Activated T-helper 9 cell treated with anti-CD3 and anti-CD28 coated beads, Interleukin-2, amount 50 U/mL, for 16 hours (primary cell): ENCODE measurements at regions not wholly inside any gene's neighbourhood (a gene's known extent, or its start where the extent isn't known, plus 50 kb on each side); places are given as distances from the start of the nearest gene placed in this dataset.
"Not testable (repeated sequence)": the region's sequence is repeated elsewhere in the genome, so short reads cannot be mapped to it uniquely, and the experiment has no call there.

Experiments used
- DNase-seq: peaks from one replicate; pipeline ENCODE4 v3.0.0-alpha.2; 2020; ENCODE audit warnings: low read depth

DNA sequence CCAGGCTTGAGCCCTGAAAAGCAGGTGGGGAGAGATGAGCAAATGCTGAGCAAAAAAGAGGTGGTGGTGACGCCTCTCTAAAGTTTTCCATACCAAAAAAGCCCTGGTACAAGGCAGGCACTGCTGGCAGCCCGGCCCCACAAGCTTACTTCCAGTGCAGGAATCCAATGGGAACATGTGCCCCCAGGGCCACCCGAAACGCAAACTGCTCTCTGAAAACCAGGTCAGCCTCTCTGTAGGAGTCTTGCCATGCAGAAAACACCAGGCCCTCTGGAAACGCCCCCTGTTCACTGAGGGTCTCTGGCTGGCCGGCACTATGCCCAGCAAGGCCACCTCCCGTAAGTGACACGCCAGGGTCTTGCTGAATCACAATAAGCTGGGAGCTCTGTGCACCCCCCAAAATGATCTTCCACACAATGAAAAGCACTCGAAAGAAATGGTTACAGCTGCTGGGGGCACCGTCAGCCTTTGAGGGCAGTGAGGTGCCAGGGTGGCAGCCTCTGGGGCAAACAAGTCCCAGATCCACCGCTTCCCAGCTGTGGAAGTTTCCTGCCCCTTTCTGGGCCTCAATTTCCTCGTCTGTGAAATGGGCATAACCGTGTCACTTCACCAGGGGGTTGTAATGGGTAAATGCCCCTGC lies 170.5 kb downstream of the TOMM20 start:
- DNase-seq = no peak

DNA sequence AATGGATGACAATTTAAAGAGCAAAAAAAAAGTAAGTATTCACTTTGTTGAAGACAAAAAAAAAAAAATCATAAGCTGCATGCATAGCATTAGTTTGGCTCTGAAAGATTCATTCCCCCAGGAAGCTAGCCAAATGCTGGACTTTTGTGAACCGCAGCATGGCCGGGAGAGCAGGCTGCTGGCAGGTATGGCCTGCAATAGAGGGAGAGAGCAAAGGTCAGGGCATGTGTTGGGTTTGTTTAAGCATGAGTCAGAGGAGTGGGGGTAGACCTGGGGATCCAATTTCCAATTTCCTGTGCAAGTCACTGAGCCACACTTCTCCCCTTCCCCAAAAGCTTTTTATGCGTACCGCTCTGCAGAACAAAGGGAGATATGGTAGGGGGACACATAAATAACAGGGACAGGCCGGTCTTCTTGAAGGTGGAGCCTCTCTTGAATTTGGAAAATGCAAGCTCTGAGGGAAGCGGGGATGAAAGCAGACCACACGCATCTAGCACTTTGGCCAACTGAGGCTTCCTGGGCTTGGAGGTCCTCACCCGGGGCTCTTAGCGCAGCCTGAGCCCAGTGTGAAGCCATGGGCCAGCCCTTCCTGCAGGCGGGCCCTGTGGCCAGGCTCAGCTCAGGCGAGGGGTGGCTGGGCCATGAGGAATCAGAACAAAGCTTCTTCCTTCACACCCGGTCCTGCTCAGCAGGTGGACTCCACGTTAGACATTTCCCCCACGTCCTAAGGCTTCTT lies 171.1 kb downstream of the TOMM20 start:
- no peak for DNase-seq

DNA sequence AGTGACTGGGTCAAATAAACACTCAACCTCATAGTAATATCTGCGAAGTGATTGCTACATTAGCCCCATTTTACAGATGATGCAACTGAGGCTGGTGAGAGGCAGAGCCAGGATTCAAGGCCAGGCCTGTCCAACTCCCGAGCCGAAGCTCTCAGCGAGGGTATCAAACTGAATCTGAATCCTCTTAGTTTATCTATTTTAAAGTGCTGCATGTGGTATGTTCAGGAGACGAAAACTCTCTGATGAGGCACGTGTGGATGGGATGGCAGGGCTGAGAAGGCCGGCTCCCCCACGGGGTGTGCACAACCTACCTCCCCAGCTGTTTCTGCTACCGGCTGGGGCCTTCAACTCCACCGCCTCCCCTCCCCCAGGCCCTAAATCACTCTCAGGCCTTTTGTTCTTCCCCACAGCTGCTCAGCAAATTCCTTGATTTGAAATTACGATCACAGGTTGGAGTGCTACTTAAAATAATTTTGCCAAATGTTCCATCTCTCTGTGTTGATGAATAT lies 171.8 kb downstream of the TOMM20 start:
- DNase-seq = no peak

DNA sequence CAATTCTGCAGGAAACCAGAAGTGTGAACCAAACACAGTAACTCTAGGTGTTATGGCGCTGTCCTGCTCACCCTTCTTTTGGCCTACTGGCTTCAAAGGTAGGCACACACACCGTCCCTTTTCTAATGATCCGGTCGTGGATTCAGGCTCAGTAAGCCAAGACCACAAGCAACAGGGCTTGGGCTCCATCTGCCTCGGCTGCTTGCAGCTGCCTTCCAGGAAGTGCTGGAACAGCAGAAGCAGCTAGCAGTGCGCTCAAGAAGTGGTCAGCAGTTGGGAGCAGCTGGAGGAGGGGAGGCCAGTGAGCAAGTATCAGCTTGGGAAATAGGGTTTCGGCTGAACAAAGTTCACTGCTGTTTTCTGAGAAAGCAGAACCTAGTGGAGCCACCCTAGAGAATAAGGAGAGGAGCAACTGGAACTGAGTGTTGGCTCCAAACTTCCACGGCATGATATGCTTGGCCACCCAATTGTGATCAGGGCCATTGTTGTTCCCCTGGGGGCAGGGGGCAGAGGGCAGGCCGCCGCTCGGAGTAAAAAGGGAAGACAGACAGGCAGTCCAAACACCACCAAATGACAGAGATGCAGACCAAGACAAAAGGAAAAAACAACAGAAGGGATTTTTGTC lies 173.4 kb downstream of the TOMM20 start:
- no peak for DNase-seq

DNA sequence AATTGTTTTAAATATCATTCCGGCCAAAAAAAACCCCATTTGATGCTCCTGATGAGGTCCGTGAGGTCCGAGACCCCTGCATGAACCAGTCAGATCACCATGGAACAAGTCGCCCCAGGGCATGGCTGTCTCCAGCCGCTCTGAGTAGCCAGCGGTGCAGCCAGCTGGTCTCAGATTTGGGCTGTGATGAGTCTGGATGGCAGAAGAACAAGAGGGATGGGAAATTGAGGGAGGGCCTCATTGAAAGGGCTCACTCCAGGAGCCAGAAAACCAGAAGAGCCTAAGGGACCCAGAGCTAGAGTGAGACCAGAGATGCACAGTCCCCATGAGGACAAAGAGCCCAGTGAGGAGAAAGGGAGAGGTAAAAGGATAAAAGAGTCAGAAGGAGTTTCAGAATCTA lies 174.0 kb downstream of the TOMM20 start:
- no peak for DNase-seq

DNA sequence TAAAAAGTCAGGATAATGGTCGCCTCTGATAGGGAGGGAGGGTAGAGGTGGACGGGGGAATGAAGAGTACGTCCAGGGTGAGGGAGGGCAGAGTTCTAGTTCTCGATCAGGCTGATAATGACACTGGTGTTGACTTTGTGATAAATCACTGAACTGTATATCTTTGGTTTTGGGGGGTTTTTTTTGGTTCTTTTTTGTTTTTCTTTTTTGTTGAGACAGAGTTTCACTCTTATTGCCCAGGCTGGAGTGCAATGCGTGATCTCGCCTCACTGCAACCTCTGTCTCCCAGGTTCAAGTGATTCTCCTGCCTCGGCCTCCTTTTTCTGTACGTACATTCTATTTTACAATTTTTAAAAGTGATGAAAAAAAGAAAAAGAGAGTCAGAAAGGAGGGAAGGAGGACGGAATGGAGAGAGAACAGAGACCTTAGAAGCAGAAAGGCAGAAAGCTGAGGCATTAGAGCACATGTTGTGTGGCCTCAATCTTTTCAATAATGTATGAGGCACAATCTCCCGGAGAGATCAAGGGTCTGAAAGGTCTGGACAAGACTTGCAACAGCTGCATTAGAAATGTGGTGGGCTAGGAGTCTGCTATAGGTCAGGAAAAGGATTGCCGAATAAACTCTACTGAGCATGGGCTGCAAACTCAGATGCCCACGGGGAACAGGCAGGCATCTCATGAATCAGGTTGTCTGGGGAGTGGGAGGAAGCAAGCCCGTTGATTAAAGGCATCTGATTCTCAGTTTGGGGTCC lies 174.8 kb downstream of the TOMM20 start:
- DNase-seq = no peak

DNA sequence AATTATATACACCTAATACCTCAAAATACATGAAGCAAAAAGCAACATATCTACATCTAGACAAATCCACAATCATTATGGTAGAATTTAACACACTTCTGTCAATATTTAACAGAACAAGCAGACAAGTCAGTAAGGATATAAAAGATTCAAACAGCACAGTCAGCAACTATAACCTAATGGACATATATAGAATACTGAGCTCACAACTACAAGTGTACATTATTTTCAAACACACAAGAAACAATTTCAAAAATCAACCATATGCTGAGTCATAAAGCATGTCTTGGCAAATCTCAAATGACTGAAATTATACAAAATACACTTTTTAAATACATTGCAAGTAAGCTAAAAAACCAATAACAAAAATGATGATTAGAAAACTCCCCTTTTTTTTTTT lies 178.0 kb downstream of the TOMM20 start:
- no peak for DNase-seq

DNA sequence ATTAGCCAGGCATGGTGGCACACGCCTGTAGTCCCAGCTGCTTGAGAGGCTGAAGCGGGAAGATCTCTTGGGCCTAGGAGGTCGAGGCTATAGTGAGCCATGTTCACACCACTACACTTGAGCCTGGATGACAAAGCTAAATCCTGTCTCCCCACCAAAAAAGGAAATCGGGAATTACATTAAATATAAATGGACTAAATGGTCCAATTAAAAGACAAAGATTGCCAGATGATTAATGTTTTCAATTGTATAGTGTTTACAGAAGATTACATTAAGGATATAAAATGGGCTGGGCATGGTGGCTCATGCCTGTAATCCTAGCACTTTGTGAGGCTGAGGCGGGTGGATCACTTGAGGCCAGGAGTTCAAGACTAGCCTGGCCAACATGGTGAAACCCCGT lies 179.1 kb downstream of the TOMM20 start:
- DNase-seq = not testable (repeated sequence)

DNA sequence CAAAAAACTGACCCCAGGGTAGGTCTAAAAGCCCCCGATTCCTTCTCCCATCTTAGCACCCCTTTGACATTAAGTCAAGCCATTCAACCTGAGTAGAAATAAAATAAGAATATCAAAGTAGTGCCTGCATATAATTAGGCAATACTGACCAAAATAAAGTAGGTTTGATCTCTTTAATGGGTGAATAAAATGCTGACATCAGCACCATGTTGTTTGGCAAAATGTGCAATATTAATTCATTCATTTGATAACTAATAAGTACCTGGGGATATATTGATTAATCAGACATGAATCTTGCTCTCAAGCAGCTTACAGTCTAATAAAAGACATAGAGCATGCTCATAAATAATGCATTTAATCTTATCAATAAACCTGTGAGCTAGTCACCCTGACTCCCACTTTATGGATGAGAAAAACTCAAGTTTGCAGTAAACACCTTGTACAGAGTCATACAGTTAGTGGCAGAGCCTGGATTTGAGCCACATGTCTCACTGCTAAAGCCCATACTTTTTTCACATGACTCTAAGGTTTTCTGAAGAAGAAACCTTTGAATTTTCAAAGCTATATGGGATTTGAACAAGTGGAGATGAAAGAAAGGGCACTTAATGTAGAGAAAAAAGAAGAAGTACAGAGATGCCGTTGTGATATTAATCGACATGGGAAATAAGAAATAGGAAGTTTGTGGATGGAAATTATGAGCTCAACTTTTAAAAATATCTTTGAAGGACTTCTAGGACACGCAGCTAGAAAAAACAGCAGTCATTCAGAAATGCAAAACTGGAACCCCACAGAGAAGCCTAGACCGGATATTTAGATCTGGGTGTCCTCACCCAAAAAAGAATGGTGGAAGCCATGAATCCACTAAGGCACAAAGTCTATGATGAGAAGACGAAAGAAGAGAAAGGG lies 183.9 kb downstream of the TOMM20 start:
- DNase-seq = no peak

DNA sequence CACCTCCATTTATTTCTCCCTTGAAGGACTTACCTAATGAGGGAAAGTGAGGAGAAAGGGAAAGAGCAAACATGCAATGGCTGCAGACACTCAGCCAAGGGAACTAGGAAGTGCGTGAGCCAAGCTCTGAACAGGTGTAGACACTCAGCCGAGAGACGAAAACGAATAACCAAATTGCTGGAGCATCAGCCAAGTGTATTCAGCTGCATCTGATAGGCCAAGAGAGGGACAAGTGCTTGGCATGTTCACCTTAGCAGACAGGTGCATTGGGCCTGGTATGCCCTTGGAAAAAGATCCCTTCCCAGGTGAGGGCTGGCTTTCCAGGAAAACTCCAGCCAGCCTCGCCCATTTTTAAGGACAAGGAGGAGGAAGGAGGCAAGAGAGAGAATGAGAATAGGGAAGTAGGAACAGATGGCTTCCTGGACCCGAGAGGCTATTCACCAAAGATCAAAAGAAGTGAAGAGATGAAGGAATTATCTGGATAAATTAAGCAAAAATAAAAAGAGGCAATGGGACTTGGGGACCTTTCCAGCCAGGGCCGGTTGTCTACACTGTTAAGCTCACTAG lies 184.7 kb downstream of the TOMM20 start:
- DNase-seq = no peak

DNA sequence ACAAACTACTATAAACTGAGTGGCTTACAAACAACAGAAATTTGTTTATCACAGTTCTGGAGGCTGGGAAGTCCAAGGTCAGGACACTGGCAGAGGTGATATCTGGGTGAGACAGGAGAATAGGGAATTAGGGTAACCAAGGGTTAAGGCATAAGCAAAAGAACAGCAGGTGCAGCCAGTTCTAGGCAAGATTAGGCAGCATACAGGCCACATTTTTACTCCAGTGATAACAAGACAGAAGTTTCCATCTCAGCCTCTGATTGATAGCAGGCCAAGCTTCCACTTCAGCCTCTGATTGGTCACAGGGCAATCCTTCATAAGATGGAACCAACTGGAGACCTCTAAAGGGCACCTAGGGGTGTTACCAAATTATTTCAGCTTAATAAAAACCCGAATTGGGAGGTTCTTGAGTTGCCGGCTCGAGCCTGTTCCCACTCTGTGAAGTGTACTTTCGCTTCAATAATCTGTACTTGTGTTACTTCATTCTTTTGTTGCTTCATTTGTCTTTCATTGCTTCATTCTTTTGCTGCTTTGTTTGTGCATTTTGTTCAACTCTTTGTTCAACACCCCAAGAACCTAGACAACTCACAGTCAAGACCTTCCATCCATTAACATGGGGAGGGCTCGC lies 185.6 kb downstream of the TOMM20 start:
- DNase-seq = no peak

DNA sequence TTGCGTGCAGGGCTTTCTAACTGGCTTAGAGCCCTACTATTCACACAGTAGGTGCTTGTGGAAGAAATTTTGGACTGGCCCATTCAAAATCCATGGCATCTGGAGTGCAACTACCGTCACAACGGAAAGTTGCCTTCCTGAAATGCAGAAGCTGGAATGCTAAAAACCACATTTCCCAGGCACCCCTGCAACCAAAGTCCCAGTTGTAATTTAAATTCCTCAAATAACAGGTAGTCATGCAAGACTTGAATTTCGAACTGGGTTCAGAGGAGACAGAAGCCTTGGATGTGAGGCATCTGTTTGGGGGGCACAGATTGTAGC lies 186.7 kb downstream of the TOMM20 start:
- DNase-seq = no peak

DNA sequence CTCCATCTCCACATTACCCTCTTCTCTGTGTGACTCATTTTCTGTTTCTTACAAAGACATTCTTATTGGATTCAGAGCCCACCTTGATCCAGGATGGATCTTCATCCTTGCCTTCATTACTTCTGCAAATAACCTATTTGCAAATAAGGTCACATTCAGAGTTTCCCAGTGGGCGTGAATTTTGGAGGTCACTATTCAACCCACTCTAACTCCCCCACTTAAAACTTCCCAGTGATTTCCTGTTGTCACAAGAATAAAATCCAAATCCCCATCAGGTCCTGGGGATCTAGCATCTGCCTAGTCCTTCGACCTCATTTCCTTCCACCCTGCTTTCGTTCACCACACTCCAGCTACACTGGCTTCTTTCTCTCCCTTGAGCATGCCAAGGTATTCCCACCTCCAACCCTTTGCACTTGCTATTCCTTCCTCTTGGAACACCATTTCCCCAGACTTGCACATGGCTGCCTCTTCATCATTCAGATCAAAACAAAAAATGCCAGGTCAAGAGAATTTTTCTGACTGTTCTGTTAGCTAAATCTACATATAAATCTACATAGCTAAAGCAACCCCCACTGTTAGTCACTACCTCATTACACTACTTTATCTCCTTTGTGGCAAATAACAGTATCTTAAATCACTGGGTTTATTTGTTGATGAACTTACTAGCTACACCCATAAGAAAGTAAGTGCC lies 187.2 kb downstream of the TOMM20 start:
- no peak for DNase-seq

DNA sequence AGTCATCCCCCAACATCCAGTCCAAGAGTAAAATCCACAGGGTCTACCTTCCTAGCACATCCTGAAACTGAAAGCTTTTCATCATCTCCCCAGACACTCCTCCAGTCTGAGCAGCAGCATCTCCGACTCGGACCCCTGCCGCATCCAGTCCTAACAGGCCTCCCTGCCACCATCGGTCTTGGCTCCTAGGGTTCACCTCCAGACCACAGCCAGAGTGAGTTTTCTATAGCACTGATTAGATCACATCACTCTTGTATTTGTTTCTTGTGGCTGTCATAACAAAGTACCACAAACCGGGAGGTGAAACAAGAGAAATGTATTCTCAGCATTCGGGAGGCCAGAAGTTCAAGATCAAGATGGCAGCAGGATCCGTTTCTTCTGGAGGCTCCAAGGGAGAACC lies 187.8 kb downstream of the TOMM20 start:
- DNase-seq = no peak

DNA sequence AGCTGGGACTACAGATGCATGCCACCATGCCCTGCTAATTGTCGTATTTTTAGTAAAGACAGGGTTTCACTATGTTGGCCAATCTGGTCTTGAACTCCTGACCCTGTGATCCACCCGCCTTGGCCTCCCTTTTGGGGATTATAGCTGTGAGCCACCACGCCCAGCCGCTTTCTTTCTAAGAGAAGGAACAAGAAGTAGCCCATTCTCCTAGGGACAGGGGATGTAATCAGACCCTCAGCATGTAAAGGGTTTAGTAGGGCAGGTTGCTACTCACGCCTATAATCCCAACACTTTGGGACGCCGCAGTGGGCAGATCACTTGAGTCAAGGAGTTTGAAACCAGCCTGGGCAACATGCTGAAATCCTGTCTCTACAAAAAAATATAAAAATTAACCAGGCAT lies 189.7 kb downstream of the TOMM20 start:
- DNase-seq = no peak

DNA sequence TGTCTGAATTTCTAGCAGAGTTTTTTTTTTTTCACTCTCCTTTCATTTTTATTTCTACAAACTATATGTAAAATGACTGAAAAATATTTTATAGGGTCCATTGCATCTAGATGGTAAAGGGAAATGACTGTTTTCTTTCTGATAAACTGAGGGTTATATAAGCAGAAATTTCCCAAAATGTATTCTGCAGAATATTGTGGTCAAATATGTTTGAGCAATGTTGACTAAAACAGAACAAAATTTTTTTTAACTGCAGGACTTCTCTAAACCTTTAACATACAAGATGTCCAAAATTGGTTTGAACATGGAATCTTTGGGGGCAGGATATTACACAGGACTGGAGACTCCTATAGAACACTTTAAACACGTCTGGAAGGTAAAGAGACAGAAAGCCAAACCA lies 190.5 kb downstream of the TOMM20 start:
- DNase-seq = no peak

DNA sequence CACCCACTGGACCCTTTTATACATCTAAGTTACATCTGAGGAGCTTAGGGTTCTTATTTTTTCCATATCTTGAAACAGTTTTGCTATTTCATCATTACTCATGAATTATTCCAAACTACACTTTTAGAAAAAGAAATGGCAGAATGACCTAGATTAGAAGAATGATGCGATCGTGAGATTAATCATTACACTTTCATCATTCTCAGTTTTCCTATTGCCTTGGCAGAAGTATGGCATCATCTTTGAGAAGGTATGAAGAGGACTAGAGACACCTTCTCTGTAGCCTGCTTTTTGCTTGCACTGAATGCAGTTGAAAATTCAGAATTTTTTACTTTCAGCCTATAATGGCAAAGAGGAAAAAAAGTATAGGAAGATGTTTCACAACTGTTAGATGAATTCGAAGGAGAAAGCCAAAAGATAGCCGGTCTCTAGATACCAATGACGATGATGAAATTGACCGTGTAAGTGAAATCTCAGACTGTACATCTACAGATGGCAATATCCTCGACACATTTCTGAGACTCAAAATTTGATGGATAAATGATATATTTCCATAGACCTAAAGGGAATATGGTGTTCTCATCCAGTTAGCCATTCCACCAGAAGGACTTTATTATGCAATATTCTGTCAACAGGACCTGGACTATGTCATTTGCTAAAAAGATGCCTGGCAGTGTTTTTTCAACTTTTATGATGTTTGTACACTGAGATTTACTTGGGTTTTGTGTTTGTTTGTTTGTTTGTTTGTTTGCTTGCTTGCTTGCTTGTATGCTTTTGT lies 191.8 kb downstream of the TOMM20 start:
- DNase-seq = no peak

DNA sequence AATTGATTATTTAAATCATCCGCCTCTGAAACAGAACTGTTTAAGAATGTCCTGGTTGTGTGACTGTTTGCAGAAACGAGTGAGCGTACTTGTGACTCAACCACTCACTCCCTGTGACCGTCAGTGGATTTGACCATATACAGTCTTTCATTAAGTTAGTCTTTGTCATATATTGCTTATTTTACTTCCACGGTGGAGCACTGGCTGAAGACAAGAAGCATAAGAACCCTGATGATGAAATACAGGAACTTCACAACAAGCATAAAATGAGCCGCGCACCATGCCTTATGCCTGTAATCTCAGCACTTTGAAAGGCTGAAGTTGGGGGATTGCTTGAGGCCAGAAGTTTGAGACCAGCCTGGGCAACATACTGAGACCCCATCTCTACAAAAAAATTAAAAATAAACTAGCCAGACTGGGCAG lies 194.0 kb downstream of the TOMM20 start:
- DNase-seq = no peak

DNA sequence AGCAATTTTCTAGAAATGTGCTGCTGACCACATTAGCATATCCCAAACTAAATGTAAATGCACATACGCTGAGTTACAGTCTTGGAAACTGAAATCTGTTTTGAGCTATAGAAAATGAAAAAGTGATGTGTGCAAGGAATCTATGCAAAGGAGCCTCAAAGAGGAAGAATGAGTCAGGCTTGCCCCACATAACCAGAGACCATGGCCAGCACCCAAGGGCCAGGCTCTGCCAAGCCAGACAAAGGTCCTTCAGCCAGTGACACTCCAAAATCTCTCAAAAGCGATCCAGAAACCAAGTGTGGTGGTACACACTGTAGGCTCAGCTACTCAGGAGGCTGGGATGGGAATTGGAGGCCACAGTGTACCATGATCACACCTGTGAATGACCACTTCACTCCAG lies 195.2 kb downstream of the TOMM20 start:
- no peak for DNase-seq
